Ureter (tissue), 1 donor: ENCODE measurements at regions not wholly inside any gene's neighbourhood (a gene's known extent, or its start where the extent isn't known, plus 50 kb on each side); places are given as distances from the start of the nearest gene placed in this dataset.
A peak's percentile ranks its signal among the peaks of the same experiment; 100 is the strongest.

Experiments used
- DNase-seq: peaks from one replicate; pipeline ENCODE4 v3.0.0-alpha.2; 2020; ENCODE audit warnings: low spot score
- donor health status: DM: yes; HTN: yes; CAD: no.

GRCh38 chr19:30634996-30635975 lies 263.1 kb downstream of the ZNF536 start:
- no peak for DNase-seq

- no peak for DNase-seq
These were observed 262.1 kb downstream of the ZNF536 start for GRCh38 chr19:30634131-30634830.

DNA sequence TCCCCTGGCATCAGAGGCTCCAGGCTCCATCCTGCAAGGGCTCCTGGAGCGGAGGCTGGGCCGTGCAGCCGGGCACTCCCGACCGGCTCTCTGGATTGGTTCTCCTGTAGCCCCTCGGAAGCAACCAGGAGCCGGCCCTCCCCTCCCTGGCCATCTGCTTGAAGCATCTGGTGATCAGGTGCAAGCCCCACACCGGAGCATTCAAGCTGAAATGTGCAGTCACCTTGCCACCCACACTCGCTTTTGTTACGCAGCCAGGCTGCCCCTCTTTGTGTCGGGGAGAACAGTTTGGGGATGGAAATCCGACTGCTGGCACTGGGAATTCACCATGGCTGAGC lies 258.8 kb downstream of the ZNF536 start:
- DNase-seq = no peak

DNA sequence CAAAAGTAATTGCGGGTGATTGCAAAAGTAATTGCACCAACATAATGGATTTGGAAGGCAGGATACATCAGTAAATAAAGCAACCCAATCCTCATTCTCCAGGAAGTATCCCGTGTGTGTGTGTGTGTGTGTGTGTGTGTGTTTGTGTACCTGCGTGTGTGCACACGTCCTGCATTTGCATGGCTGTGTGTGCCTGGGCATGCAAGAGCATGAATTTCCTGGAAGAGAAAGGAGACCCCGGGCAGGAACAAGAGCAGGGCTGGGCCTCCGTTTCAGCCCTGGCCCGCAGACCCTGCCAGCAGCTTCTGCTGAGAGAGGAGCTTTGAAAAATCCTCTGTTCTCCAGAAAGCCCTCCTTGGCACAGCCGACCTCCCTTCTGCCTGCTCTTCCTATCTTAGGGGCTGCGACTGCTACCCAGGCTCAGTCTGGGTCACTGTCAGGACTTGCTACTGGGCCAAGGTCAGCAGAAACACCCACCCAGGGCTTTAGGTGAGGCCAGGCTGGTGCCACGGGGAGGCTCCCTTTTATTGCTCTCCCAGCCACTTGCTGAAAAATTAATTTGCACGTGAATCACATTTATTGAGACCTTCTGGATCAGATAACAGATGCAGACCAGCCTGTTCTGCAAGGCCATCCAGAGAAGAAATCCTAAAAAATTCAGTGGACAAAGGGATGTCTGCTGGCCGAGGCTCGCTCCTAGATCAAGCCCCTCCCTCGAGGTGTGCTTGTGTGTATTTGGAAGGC lies 258.3 kb downstream of the ZNF536 start:
- DNase-seq = peak; percentile 59

DNA sequence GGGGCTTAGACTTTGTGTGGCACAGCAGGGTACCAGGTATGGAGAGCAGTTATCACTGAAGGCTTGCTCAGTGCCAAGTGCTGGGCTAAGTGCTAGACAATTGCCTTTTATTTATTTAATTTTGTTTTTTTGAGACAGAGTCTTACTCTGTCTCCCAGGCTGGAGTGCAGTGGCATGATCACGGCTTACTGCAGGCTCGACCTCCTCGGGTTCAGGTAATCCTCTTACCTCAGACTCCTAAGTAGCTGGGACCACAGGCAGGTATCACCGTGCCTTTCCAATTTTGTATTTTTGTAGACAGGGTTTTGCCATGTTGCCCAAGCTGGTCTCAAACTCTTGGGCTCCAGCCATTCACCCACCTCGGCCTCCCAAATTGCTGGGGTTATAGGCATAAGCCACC lies 256.9 kb downstream of the ZNF536 start:
- no peak for DNase-seq

- DNase-seq = no peak
These were observed 254.4 kb downstream of the ZNF536 start for GRCh38 chr19:30626626-30626966.

GRCh38 chr19:30625947-30626625 lies 253.9 kb downstream of the ZNF536 start:
- DNase-seq = no peak

GRCh38 chr19:30622276-30622675 lies 250.1 kb downstream of the ZNF536 start:
- DNase-seq = no peak

- no peak for DNase-seq
These were observed 249.2 kb downstream of the ZNF536 start for GRCh38 chr19:30621326-30621920.

DNA sequence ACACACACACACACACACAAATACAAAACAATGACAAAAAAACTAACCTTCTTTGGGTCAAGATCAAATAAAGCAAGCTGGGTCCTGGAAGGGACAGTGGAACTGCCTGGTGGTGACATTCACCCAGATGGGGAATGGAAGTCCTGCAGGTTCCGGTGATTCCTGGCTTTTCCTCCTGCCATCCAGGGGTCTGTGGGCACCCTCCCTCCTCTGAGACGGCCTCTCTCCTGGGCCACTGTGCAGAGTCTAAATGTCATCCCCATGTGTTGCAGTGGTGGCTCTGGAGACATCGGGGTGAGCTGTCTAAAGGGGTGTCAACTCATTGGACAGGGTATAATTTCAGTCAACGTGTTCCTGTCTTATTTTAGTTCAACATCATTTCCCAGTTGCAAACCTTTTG lies 248.2 kb downstream of the ZNF536 start:
- DNase-seq = no peak

GRCh38 chr19:30609656-30610270 lies 237.6 kb downstream of the ZNF536 start:
- no peak for DNase-seq

DNA sequence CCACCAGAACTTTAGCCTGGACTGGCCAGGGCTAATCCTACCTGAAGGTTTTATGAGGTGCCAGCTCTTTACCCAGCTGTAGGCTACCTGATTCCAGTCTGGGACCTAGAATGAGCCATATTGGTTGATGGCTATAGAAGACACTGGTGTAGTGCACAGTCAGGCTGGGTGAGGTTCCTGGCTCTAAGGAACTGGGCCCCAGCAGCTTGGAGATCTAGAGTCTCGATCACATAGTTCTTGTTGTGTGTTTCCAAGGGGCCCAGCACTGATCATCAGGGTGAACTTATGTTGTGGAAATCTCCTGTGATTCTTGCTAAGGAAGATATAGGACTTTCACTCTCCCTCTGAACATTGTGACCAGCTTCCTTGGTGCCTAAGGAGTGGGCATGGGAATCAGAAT lies 236.3 kb downstream of the ZNF536 start:
- no peak for DNase-seq
